ENCODE measurements at regions not wholly inside any gene's neighbourhood (a gene's known extent, or its start where the extent isn't known, plus 50 kb on each side); places are given as distances from the start of the nearest gene placed in this dataset.

GRCh38 chrX:69298466-69299140, 133.3 kb upstream of the PJA1 start:
- TF ChIP-seq, protein P1, sequence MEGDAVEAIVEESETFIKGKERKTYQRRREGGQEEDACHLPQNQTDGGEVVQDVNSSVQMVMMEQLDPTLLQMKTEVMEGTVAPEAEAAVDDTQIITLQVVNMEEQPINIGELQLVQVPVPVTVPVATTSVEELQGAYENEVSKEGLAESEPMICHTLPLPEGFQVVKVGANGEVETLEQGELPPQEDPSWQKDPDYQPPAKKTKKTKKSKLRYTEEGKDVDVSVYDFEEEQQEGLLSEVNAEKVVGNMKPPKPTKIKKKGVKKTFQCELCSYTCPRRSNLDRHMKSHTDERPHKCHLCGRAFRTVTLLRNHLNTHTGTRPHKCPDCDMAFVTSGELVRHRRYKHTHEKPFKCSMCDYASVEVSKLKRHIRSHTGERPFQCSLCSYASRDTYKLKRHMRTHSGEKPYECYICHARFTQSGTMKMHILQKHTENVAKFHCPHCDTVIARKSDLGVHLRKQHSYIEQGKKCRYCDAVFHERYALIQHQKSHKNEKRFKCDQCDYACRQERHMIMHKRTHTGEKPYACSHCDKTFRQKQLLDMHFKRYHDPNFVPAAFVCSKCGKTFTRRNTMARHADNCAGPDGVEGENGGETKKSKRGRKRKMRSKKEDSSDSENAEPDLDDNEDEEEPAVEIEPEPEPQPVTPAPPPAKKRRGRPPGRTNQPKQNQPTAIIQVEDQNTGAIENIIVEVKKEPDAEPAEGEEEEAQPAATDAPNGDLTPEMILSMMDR (IDR thresholded peaks at IDR 0.05): no peak
- TF ChIP-seq POLR2A (IDR thresholded peaks at IDR 0.05) (no peak), EP300 (IDR thresholded peaks at IDR 0.05) (no peak), POLR2AphosphoS5 (IDR thresholded peaks at IDR 0.05) (no peak)

All from upper lobe of left lung (tissue), 4 donors.